ENCODE measurements at regions not wholly inside any gene's neighbourhood (a gene's known extent, or its start where the extent isn't known, plus 50 kb on each side); places are given as distances from the start of the nearest gene placed in this dataset.

GRCh38 chr3:187977659-187978058 lies 176.3 kb upstream of the LPP start:
- DNase-seq: no peak

- no peak for DNase-seq
Measured at GRCh38 chr3:187978433-187979011, 175.4 kb upstream of the LPP start.

GRCh38 chr3:187979564-187979963 lies 174.4 kb upstream of the LPP start:
- DNase-seq: no peak

DNA sequence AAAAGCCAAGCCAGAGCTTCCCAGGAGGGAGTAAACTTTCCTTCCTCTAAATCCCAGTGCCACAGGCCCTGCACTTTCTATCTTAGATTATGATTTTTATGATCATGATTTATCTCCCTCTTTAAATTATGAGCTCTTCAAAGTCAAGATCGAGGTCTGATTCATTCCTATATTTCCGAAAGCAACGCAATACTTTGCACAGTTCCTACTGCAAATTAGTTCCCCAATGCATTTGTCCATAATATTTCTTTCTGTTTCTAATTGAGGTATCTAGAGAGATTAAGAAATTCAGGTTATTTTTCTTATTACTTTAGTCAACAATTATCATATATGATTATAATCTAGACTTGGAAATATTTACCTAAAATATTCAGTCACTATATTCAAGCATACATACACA lies 173.1 kb upstream of the LPP start:
- DNase-seq: no peak

DNA sequence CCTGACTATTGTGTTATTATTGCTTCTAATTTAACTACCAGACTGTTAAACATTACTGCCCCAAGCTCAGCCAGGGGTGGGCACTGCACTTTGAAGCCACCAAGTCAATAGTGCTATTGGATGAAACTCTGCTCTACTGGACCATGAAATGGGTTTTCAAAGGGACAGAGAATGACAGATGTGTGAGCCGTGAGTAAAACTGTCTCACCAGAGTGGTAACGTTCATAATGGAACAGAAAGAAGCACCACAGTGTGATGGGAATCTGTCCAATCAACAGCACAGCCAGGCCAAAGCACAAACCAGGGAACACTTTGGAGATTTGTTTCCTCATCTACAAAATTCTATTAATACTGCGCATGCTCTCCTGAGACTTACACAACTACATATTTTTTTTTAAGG lies 171.8 kb upstream of the LPP start:
- DNase-seq: no peak

DNA sequence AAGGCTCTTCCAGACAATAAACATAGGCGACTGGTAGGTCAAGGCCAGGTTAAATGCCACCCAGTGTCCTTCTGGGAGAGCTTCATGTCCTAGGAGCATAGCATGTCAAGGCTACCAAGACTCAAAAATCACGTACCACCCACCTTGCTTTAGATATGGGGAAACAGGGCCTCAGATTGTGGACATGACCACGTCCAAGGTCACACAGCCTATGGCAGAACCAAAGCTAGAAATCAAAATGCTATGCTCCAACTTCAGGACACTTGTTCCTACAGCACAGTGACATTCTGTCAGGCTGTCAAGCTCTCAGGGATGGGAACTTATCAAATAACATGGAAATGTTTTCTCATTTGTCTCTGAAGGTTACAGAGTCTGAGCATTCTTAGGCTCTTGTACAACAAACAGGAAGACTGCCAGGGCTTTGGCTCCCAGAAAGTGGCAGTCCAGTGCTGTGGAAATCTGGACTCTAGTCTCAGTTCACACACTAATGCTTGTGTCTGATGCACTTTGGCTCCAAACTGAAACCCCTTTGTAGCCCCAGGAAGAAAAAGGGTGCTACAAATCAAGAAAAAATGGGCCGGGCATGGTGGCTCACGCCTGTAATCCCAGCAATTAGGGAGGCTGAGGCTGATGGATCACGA lies 170.4 kb upstream of the LPP start:
- no peak for DNase-seq

- no peak for DNase-seq
Measured at GRCh38 chr3:187985647-187986046, 168.3 kb upstream of the LPP start.

DNA sequence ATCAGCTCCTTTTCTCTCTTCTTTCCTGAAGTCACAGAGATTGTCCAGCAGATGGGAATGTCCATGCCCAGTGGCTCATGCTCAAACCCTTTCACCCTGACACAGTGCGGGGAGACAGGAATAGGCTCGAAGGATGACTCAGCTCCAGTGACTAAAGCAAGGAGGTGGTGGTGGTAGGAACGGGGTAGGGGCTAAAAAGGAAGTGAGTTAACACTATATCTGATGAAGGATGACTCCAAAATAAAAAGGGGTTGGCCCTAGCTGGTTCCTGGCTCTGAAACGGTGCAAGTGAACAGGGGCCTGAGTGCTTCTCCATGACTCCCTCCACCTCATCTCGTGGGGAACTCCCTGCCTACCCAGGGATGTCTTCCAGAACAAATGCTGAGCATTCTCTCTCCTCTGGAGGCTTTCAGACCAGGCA lies 167.4 kb upstream of the LPP start:
- peak; percentile 66 for DNase-seq

- no peak for DNase-seq
Measured at GRCh38 chr3:187987187-187987586, 166.8 kb upstream of the LPP start.

DNA sequence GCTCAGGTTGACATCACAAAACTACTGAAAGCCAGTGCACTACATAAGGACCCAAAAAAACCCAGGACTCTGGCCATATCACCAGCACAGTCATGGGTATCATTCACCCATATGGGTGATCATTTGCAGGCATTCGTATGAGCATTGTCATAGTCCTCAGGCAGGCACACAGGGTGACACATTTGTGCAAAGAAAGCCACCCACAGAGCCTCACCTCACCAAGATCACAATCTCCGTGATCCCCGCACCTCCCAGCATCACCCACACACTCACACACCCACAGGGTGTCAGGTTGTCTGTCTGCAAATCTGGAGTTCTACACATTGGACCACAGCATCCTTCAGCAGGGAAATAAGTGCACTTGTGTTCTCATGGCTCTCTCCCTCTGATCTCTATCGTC lies 166.0 kb upstream of the LPP start:
- peak; percentile 73 for DNase-seq

GRCh38 chr3:187989575-187990153 lies 164.3 kb upstream of the LPP start:
- no peak for DNase-seq

GRCh38 chr3:187992609-187993008 lies 161.3 kb upstream of the LPP start:
- no peak for DNase-seq

GRCh38 chr3:187994221-187995042 lies 159.5 kb upstream of the LPP start:
- no peak for DNase-seq

- DNase-seq: no peak
Measured at GRCh38 chr3:187995043-187995400, 158.9 kb upstream of the LPP start.

DNA sequence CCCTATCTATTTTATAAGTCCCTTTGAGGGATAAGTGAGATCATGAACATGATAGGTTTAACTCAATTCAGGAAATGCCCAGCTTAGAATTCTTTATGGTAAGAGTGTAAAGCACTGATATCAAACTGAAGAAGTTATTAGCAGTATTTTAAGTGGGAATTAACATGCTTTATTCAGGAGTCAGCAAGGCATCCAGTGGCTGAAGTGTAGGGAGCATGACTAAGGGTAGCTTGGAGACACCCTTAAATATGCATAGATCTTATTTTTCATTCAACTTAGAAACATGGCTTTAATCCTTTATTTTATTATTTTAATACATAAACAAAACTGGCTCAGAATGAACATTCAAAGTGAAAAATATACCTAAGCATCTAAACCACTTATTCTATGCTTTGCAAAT lies 158.3 kb upstream of the LPP start:
- no peak for DNase-seq

DNA sequence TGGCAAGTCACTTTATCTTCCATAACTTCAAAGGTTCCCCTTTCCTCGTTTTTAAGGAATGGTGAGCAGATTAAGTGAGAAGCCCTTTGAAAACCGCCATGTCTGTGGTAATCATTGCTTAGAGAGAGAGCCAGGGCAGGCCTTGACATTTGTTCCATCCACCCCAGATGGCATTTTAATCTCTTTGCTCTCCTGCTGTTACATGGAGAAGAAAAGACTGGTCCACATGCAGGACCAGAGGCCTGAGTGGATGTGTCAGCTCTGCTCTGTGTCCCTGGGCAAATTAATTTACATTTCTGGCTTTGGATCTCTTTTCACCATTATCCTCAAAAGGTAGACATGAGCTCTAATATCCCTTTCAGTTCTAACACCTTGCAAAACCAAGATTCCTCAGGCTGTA lies 157.3 kb upstream of the LPP start:
- no peak for DNase-seq

- DNase-seq: no peak
Measured at GRCh38 chr3:187997490-187997889, 156.5 kb upstream of the LPP start.

DNA sequence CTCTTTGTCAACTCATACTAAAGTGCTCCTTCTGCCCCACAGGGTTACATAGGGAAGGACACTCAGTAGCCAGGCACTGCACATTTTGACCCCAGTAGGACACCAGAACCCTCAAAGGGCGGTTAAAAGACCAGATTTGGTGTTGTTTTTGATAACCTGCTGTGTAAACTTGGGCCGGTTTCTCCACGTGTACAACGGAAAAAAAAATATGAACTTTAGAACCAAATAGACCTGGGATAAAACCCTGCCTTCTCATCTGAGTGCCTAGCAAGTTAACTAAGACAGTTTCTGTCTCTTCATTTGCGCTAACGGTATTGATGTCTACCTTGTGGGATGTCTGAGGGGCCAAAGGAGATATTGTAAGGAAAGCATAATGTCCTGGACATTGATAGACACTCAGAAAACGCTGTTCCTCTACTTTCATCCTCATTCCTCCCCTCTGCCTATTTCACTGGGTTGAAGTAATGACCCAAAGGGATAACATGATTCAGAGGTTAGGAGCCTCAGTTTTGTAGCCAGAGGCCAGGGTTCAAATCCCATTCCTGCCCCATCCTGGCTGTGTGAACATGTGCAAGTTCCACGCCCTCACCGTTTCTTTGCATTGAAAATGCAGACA lies 155.9 kb upstream of the LPP start:
- DNase-seq: no peak

GRCh38 chr3:187998611-187999010 lies 155.3 kb upstream of the LPP start:
- no peak for DNase-seq

DNA sequence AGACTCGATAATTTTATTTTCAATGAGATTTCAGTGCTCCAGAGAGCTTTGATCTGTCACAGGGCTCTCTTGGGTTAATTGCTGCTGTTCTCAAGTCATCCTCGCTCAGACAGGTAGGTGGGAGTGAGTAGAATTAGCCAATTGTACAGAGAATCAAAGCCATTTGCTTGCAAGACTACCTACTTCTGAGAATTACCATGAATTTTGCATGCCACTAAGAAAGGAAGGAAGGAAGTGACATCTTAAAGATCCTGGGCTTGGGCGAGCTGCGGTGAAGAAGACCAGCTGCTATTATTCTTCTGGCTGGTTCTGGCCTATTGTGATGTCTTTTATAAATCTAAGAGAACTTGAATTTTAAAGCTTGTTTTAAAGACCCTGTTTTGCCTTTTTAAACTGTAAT lies 154.1 kb upstream of the LPP start:
- no peak for DNase-seq

- DNase-seq: no peak
Measured at GRCh38 chr3:188000361-188000861, 153.5 kb upstream of the LPP start.

DNA sequence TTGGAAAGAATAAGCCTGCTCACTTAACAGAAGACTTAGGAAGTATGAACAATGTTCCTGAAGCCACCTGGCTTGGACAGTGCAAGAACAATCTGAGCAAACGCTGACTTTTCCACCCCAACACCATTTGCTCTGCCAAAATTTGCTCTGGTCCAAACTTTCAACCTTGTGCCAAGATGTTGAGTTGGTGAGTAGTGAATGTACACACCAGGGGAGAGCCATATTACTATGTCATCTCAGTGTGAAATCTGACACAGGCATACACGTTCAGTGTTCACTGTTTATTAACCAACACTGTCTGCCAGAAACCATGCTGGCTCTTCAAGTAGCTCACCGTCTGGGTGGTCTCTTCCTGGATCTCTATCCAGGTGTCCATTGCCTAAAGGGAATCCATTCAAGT lies 152.9 kb upstream of the LPP start:
- no peak for DNase-seq

DNA sequence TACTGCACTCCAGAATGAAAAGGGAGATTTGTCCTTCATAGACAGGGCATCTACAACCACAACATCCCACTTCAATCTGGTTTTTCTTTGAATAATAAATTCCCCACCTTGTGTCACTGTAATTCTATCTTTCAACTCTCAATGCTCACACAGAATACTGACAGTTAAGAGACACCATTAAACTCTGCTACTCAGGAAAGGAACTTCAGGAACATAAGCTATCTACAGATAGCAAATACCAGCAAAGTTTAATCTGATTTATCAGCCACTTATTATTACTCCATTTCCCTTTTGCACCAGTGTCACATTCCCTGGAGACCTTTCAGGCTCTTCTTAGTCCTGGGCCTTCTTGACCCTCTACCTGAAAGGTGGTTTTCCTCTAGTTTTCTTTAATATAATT lies 152.0 kb upstream of the LPP start:
- DNase-seq: no peak

Data from stimulated activated CD8-positive, alpha-beta memory T cell treated with anti-CD3 and anti-CD28 coated beads, Interleukin-4, amount 100 ng/mL, for 48 hours (primary cell).